ENCODE measurements at regions not wholly inside any gene's neighbourhood (a gene's known extent, or its start where the extent isn't known, plus 50 kb on each side); places are given as distances from the start of the nearest gene placed in this dataset.

GRCh38 chr5:69039829-69040228 lies 54.0 kb upstream of the SLC30A5 start:
- intact Hi-C loops (cut with micrococcal nuclease; ENCODE audit: unreplicated experiment), result no loop called here
- BruUV-seq (replicated peaks), result no TSS peak
- CTCF ChIA-PET (ENCODE audit: unreplicated experiment), result no interaction called here
- DNase-seq (ENCODE audit: low spot score), result no peak
- TF ChIP-seq EZH2phosphoT487 (IDR thresholded peaks at IDR 0.05; ENCODE audit: borderline replicate concordance, low read depth, low read length) (no peak), CTCF (conservative IDR thresholded peaks at IDR 0.05; ENCODE audit: low read length) (no peak)
- Histone ChIP-seq H3K36me3 (ENCODE audit: insufficient read depth, low read length) (no peaks in the 10 kb centered on the region), H3K27ac (ENCODE audit: low read depth, low read length, poor library complexity, severe bottlenecking) (no peak overlapping the region), H3K4me1 (ENCODE audit: insufficient read depth, low read length, poor library complexity, severe bottlenecking) (peaks cover 11% of the 10 kb centered on the region), H4K20me1 (ENCODE audit: insufficient read depth, low read length) (no peaks in the 10 kb centered on the region), H3K4me2 (ENCODE audit: low read length) (no peak overlapping the region), H3K79me2 (ENCODE audit: insufficient read depth, low read depth, low read length) (no peaks in the 10 kb centered on the region), H3K4me3 (ENCODE audit: low read depth, low read length, poor library complexity, severe bottlenecking) (no peak overlapping the region), H3K9me2 (ENCODE audit: insufficient read depth, low read length) (no peaks in the 10 kb centered on the region), H3K9me3 (ENCODE audit: low read length) (no peaks in the 10 kb centered on the region), H2AFZ (ENCODE audit: low read length) (0 out of 2 replicates have a peak overlapping the region, but pooled peaks have one; percentile 4)
- POLR2A ChIA-PET, result no interaction called here

GRCh38 chr5:69042500-69042899 lies 51.3 kb upstream of the SLC30A5 start:
- H3K9me2 ChIP-seq (ENCODE audit: insufficient read depth, low read length), result no peaks in the 10 kb centered on the region
- POLR2A ChIA-PET, result interaction anchor here (0.6 to 1.6 kb wide), 2 partner anchors 19 to 397 kb away, joined by 3 read pairs; no protein-coding TSS in a partner anchor

More at GRCh38 chr5:69042500-69042899, 51.3 kb upstream of the SLC30A5 start:
- DNase-seq (ENCODE audit: low spot score), result no peak
- no TSS peak for BruUV-seq (replicated peaks)
- Histone ChIP-seq H3K36me3 (ENCODE audit: insufficient read depth, low read length) (no peaks in the 10 kb centered on the region), H3K9me3 (ENCODE audit: low read length) (no peaks in the 10 kb centered on the region), H3K79me2 (ENCODE audit: insufficient read depth, low read depth, low read length) (no peaks in the 10 kb centered on the region), H4K20me1 (ENCODE audit: insufficient read depth, low read length) (no peaks in the 10 kb centered on the region), H3K4me3 (ENCODE audit: low read depth, low read length, poor library complexity, severe bottlenecking) (no peak overlapping the region), H3K4me1 (ENCODE audit: insufficient read depth, low read length, poor library complexity, severe bottlenecking) (peaks cover 11% of the 10 kb centered on the region), H2AFZ (ENCODE audit: low read length) (peak overlapping the region; percentile 100), H3K27ac (ENCODE audit: low read depth, low read length, poor library complexity, severe bottlenecking) (no peak overlapping the region), H3K4me2 (ENCODE audit: low read length) (peak overlapping the region; percentile 69; the same call in 1 of the 2 replicates)
- TF ChIP-seq CTCF (conservative IDR thresholded peaks at IDR 0.05; ENCODE audit: low read length) (no peak), EZH2phosphoT487 (IDR thresholded peaks at IDR 0.05; ENCODE audit: borderline replicate concordance, low read depth, low read length) (no peak)
- CTCF ChIA-PET (ENCODE audit: unreplicated experiment), result no interaction called here
- intact Hi-C loops (cut with micrococcal nuclease; ENCODE audit: unreplicated experiment), result no loop called here
